Fibroblast of pulmonary artery (primary cell): ENCODE measurements at regions not wholly inside any gene's neighbourhood (a gene's known extent, or its start where the extent isn't known, plus 50 kb on each side); places are given as distances from the start of the nearest gene placed in this dataset.
"Not testable (repeated sequence)": the region's sequence is repeated elsewhere in the genome, so short reads cannot be mapped to it uniquely, and the experiment has no call there.

ENCODE experiments used
- DNase-seq: peaks from one replicate; pipeline ENCODE4 v3.0.0-alpha.2; 2010; ENCODE audit warnings: low read depth
- H3K4me3 ChIP-seq: replicated peaks from 2 replicates; pipeline ENCODE4 v1.5.1; 2011; ENCODE audit warnings: low read depth, mild to moderate bottlenecking, control low read depth, low read length, moderate library complexity
- CTCF ChIP-seq: IDR thresholded peaks from 2 replicates; pipeline ENCODE4 v1.5.1; 2011; ENCODE audit warnings: mild to moderate bottlenecking, control low read depth, low read length, inconsistent platforms; ENCODE audit errors: missing control alignments

GRCh38 chr21:15453261-15453660 lies 276.5 kb upstream of the USP25 start:
- no peak for TF ChIP-seq CTCF
- H3K4me3 ChIP-seq, result no peak overlapping the region
- DNase-seq, result no peak

GRCh38 chr21:15453785-15454184 lies 276.0 kb upstream of the USP25 start:
- DNase-seq, H3K4me3 ChIP-seq: not testable (repeated sequence)

GRCh38 chr21:15454931-15455330 lies 274.9 kb upstream of the USP25 start:
- not testable (repeated sequence) for DNase-seq, H3K4me3 ChIP-seq

GRCh38 chr21:15455819-15456462 lies 273.8 kb upstream of the USP25 start:
- DNase-seq, result no peak
- TF ChIP-seq CTCF, result no peak
- H3K4me3 ChIP-seq, result no peak overlapping the region

GRCh38 chr21:15457965-15458364 lies 271.8 kb upstream of the USP25 start:
- no peak for DNase-seq
- no peak for TF ChIP-seq CTCF

GRCh38 chr21:15462092-15462491 lies 267.7 kb upstream of the USP25 start:
- DNase-seq, result no peak
- no peak for TF ChIP-seq CTCF
- H3K4me3 ChIP-seq, result no peak overlapping the region

More at GRCh38 chr21:15457965-15458364, 271.8 kb upstream of the USP25 start:
- H3K4me3 ChIP-seq, result no peak overlapping the region

GRCh38 chr21:15466329-15466728 lies 263.5 kb upstream of the USP25 start:
- DNase-seq, result no peak
- TF ChIP-seq CTCF, result no peak
- H3K4me3 ChIP-seq, result no peak overlapping the region

- H3K4me3 ChIP-seq, result no peak overlapping the region
- DNase-seq, result no peak
- TF ChIP-seq CTCF, result no peak
Observed at GRCh38 chr21:15468368-15468767, 261.4 kb upstream of the USP25 start.
